T-helper 1 cell treated with Interleukin-12 subunit alpha and Interleukin-12 subunit beta and Interleukin-4 antibody, amounts not matched to agents 30 μg/mL and 1 μg/mL, for 36 hours (primary cell): ENCODE measurements at regions not wholly inside any gene's neighbourhood (a gene's known extent, or its start where the extent isn't known, plus 50 kb on each side); places are given as distances from the start of the nearest gene placed in this dataset.

Experiments
- H3K27ac Mint-ChIP-seq: one replicate; pipeline ENCODE4 v1.8.0; 2021; ENCODE audit warnings: mild to moderate bottlenecking, mixed read lengths
- H3K27me3 Mint-ChIP-seq: one replicate; pipeline ENCODE4 v1.8.0; 2021; ENCODE audit warnings: low read depth, mixed read lengths
- H3K36me3 Mint-ChIP-seq: one replicate; pipeline ENCODE4 v1.8.0; 2021; ENCODE audit warnings: low read depth, mixed read lengths
- H3K4me1 Mint-ChIP-seq: one replicate; pipeline ENCODE4 v1.8.0; 2021; ENCODE audit warnings: low read depth, mixed read lengths
- H3K4me3 Mint-ChIP-seq: one replicate; pipeline ENCODE4 v1.8.0; 2021; ENCODE audit warnings: mild to moderate bottlenecking, moderate library complexity, mixed read lengths
- H3K9me3 Mint-ChIP-seq: one replicate; pipeline ENCODE4 v1.8.0; 2021; ENCODE audit warnings: mixed read lengths

DNA sequence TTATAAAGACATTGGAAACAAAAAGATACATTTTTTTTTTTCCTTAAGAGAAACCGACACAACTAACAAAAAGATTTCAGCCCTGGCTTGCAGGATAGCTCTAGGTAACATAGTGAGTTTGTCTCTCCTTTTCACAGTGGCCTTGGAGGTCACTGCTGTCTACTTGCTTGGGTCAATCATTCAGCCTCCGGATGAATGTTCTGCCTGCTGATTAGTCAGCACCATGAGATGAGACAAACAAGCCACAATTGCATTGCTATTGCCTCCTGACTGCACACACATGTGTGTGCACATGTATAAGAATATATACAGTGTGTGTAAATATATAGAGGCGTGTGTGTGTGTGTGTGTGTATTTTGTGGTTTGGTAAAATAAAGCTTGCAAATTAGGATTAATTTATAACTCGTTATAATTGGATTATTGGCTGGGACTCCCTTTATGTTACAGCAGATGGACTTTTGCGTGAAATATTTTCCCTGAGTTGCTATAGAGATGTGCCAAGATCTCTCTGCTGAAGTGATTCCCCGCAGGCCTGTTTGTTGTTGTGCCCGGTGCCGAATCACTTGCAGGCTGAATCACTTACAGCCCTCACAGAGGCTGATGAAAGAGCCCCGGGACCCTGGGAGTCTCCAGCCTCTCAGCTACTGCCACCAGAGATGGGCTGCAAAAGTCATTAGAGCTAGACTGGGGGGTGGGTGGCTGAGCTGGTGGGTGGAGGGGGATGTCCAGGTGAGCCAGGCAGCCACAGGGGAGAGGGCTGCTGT, 161.2 kb downstream of the FGF18 start:
- Mint-ChIP-seq H3K4me3 (no peak overlapping the region), H3K27ac (no peak overlapping the region), H3K4me1 (no peaks in the 10 kb centered on the region), H3K36me3 (no peaks in the 10 kb centered on the region), H3K9me3 (peaks cover 13% of the 10 kb centered on the region), H3K27me3 (no peaks in the 10 kb centered on the region)

GRCh38 chr5:171581781-171582180, 162.3 kb downstream of the FGF18 start:
- Mint-ChIP-seq H3K27me3 (no peaks in the 10 kb centered on the region), H3K4me1 (no peaks in the 10 kb centered on the region), H3K36me3 (no peaks in the 10 kb centered on the region), H3K27ac (no peak overlapping the region), H3K4me3 (no peak overlapping the region), H3K9me3 (peaks cover 3% of the 10 kb centered on the region)

DNA sequence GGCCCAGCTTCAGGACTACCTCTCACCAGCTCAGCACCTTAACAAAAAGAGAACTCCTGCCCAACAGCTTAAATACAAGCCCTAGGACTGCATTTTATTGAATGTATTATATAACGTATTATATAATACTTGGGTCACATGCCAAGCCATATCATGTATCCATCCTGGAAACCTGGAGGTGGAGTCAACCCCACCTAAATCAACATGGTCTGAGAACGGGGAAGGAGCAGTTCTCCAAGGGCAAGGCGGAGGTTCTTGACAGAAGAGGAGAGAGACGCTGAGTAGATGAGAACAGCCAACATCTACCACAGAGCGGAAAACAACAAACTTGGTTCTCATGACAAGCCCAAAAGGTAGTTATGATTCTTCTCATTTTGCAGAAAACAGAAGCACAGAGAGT, 163.4 kb downstream of the FGF18 start:
- no peaks in the 10 kb centered on the region for H3K36me3 Mint-ChIP-seq
- no peaks in the 10 kb centered on the region for H3K9me3 Mint-ChIP-seq
- H3K27me3 Mint-ChIP-seq: no peaks in the 10 kb centered on the region
- no peak overlapping the region for H3K4me3 Mint-ChIP-seq
- no peaks in the 10 kb centered on the region for H3K4me1 Mint-ChIP-seq
- H3K27ac Mint-ChIP-seq: no peak overlapping the region

- Mint-ChIP-seq H3K9me3 (no peaks in the 10 kb centered on the region), H3K4me1 (no peaks in the 10 kb centered on the region), H3K4me3 (no peak overlapping the region), H3K27ac (no peak overlapping the region), H3K36me3 (no peaks in the 10 kb centered on the region), H3K27me3 (no peaks in the 10 kb centered on the region)
Measured at GRCh38 chr5:171585981-171586380, 166.5 kb downstream of the FGF18 start.

- H3K36me3 Mint-ChIP-seq: no peaks in the 10 kb centered on the region
- no peak overlapping the region for H3K4me3 Mint-ChIP-seq
- no peaks in the 10 kb centered on the region for H3K4me1 Mint-ChIP-seq
- H3K27me3 Mint-ChIP-seq: no peaks in the 10 kb centered on the region
- no peak overlapping the region for H3K27ac Mint-ChIP-seq
- H3K9me3 Mint-ChIP-seq: no peaks in the 10 kb centered on the region
Measured at GRCh38 chr5:171586436-171586835, 167.0 kb downstream of the FGF18 start.

- no peak overlapping the region for H3K4me3 Mint-ChIP-seq
Measured at GRCh38 chr5:171588046-171588445, 168.6 kb downstream of the FGF18 start.

DNA sequence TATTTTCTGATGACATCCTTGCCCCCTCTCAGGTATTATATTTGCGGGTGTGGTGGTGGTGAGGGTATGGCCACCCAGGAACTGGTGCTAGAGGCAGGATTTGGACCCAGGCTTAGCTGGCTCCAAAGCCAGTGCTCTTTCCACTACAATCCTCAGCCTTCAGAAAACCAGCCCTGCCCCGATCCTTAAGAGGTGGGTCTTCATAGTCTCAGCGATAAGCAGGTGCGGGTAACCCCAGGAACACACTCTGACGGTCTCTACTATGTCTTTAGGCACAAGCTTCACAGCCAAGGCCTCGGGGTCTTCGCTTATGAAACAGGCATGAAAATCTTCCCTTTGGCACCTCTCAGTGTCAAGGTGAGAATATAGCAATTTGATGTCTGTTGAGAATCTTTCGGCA, 169.3 kb downstream of the FGF18 start:
- no peaks in the 10 kb centered on the region for H3K27me3 Mint-ChIP-seq
- no peaks in the 10 kb centered on the region for H3K4me1 Mint-ChIP-seq
- H3K9me3 Mint-ChIP-seq: no peaks in the 10 kb centered on the region
- no peak overlapping the region for H3K4me3 Mint-ChIP-seq
- no peak overlapping the region for H3K27ac Mint-ChIP-seq
- H3K36me3 Mint-ChIP-seq: no peaks in the 10 kb centered on the region

More at GRCh38 chr5:171588046-171588445, 168.6 kb downstream of the FGF18 start:
- H3K4me1 Mint-ChIP-seq: no peaks in the 10 kb centered on the region
- no peaks in the 10 kb centered on the region for H3K9me3 Mint-ChIP-seq
- no peaks in the 10 kb centered on the region for H3K36me3 Mint-ChIP-seq
- H3K27me3 Mint-ChIP-seq: no peaks in the 10 kb centered on the region
- H3K27ac Mint-ChIP-seq: no peak overlapping the region

DNA sequence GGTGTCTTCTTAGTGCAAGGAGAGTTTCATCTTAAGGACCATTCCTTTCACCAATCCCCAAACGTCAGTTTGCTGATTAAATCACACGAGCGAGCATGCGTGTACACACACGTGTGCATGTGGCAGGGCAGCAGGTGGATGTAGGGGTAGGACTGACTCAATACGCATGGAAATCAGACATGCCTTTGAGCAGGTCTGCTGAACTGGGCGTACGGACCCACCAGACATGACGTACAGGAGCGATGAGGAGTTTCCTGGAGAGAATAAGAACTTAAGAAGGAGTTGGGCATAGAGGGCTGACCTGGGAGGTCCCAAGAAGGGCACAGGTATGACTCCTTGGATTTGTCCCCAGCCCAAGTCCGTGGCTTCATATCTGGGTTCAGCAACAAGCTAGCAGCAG, 170.0 kb downstream of the FGF18 start:
- Mint-ChIP-seq H3K4me3 (no peak overlapping the region), H3K9me3 (no peaks in the 10 kb centered on the region), H3K36me3 (no peaks in the 10 kb centered on the region), H3K4me1 (no peaks in the 10 kb centered on the region), H3K27me3 (no peaks in the 10 kb centered on the region), H3K27ac (no peak overlapping the region)

DNA sequence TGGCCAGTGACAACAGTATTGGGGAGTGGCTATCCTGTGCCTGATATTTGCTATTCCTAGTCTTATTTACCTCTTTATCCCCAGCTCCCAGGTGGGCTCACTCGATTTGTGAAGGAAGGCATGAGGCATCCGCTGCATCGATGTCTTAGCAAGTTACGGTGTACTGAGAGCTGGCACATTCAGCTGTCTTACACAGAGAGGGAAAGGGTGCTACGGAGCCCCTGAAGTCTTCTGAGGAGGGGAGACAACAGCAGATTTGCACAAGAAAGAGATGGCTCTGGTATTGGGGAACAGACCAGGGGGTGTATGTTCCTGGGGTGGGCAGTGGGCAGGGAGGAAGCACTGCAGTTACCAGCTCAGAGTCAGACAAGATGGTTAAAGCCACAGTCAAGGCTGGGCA, 172.6 kb downstream of the FGF18 start:
- no peaks in the 10 kb centered on the region for H3K36me3 Mint-ChIP-seq
- H3K4me3 Mint-ChIP-seq: no peak overlapping the region
- H3K27me3 Mint-ChIP-seq: no peaks in the 10 kb centered on the region
- H3K4me1 Mint-ChIP-seq: no peaks in the 10 kb centered on the region
- H3K27ac Mint-ChIP-seq: no peak overlapping the region
- no peaks in the 10 kb centered on the region for H3K9me3 Mint-ChIP-seq

DNA sequence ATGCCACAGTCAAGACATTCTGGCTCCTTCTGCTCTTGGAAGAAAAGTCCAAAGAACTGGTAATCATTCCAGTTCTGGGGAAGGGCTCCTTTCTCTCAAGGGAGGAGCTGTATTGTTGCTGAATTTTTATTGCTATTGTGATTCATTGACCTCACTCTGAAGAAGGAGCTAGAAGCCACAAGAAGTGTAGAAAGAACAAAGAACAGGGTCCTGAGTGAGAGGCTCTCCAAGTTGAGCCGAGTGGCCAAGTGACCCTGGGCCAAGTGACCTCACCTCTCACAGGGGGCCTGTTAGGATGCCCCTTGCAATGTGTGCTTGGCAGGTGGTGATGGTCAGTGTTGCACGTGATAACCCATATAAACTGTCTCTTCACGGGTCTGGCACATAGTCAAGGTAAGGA, 173.3 kb downstream of the FGF18 start:
- Mint-ChIP-seq H3K4me3 (no peak overlapping the region), H3K27ac (no peak overlapping the region), H3K4me1 (no peaks in the 10 kb centered on the region), H3K9me3 (no peaks in the 10 kb centered on the region), H3K27me3 (no peaks in the 10 kb centered on the region), H3K36me3 (no peaks in the 10 kb centered on the region)

DNA sequence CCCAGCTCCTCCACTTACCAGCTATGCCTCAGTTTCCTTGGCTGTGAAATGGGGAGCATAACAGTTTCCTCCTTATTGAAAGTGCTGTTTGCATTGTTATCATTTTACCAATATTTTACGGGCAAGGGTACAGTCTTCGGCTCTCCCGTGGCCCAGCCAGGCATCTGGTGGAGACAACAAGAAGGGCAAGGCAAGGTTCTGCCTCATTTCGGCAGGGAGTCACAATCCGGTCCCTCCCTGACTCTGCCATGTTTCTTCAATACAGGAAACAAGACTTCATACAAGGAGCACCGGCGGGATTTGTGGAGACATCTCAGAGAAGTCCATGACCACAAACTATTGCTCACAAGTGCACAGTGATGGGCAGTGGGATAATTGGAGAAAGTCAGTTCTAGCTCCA, 174.0 kb downstream of the FGF18 start:
- no peak overlapping the region for H3K4me3 Mint-ChIP-seq
- H3K36me3 Mint-ChIP-seq: no peaks in the 10 kb centered on the region
- no peaks in the 10 kb centered on the region for H3K27me3 Mint-ChIP-seq
- H3K4me1 Mint-ChIP-seq: no peaks in the 10 kb centered on the region
- no peaks in the 10 kb centered on the region for H3K9me3 Mint-ChIP-seq
- no peak overlapping the region for H3K27ac Mint-ChIP-seq

DNA sequence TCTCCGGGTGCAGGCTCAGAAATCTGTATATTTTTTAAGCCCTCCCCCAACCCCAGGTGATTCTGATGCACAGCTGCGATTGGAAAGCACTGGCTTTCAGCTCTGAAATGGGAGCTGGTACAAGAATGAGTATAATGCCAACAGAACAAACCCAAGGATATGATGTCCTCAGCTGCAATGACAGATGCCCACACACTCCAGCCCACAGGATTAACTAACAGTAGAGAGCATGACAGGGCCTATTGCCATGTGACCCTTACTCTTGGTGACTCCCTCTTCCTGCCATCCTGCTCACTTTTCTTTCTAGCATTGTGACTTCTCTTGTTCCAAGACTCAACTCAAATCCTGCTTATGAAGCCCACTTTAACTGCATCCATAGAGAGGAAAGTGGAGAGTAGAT, 174.5 kb downstream of the FGF18 start:
- Mint-ChIP-seq H3K27me3 (no peaks in the 10 kb centered on the region), H3K4me3 (no peak overlapping the region), H3K36me3 (no peaks in the 10 kb centered on the region), H3K27ac (no peak overlapping the region), H3K9me3 (no peaks in the 10 kb centered on the region), H3K4me1 (no peaks in the 10 kb centered on the region)

DNA sequence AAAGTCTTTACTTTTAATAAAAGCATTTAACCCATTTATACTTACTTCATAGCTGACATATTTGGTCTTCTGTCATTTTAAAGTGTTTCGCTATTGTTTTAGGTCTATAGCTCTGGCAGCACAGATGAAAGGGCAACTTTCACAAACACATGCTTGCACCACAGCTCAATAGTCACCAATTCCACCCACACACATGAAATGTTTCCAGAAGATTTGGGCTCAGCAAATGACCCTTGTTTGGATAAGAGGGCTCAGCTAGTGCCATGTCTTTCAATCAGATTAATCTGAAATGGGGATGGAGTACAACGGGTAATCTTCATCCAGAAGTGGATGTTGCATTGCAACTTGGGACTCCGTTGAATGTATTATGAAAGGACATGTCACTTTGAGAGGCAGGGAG, 176.0 kb downstream of the FGF18 start:
- H3K27me3 Mint-ChIP-seq: no peaks in the 10 kb centered on the region
- H3K4me3 Mint-ChIP-seq: no peak overlapping the region
- no peak overlapping the region for H3K27ac Mint-ChIP-seq
- H3K9me3 Mint-ChIP-seq: no peaks in the 10 kb centered on the region
- no peaks in the 10 kb centered on the region for H3K4me1 Mint-ChIP-seq
- no peaks in the 10 kb centered on the region for H3K36me3 Mint-ChIP-seq

- Mint-ChIP-seq H3K9me3 (no peaks in the 10 kb centered on the region), H3K27me3 (no peaks in the 10 kb centered on the region), H3K4me3 (no peak overlapping the region), H3K36me3 (no peaks in the 10 kb centered on the region), H3K4me1 (no peaks in the 10 kb centered on the region), H3K27ac (no peak overlapping the region)
Measured at GRCh38 chr5:171595801-171596231, 176.4 kb downstream of the FGF18 start.

DNA sequence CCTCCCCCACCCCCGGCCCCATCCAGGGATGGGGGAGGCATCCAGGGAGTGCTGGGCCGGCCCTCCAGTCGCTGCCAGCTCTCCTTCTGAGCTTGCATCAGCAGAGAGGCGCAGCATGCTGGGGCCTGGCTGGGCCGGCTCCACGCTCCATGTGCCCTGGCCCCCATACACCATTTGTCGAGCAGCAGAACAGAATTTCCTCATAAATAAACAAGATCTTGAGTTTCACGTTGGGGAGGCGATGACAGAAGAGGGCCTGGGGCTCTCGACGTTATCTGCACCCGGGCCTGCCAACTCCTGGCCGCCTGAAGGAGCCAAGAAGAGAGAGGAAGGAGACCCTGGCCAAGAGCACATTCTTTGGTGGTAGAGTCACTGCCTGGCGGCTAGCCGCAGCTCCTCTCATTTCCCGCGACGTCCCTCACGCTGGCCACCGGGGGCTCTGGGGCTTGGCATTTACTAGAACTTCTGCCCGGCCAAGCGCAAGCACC, 177.0 kb downstream of the FGF18 start:
- Mint-ChIP-seq H3K4me3 (no peak overlapping the region), H3K9me3 (no peaks in the 10 kb centered on the region), H3K4me1 (no peaks in the 10 kb centered on the region), H3K36me3 (no peaks in the 10 kb centered on the region), H3K27ac (no peak overlapping the region), H3K27me3 (no peaks in the 10 kb centered on the region)
